HEK293 (cell line): ENCODE measurements at regions not wholly inside any gene's neighbourhood (a gene's known extent, or its start where the extent isn't known, plus 50 kb on each side); places are given as distances from the start of the nearest gene placed in this dataset.

Experiments
- CTCF ChIA-PET: fragments of 350-600 bp; formaldehyde crosslinking; extraction: SDS; loops from one replicate; lab custom pipeline; 2021; ENCODE audit warnings: antibody characterized with exemption; lab: Yijun Ruan, JAX
- POLR2A ChIA-PET: fragments of 300-600 bp; formaldehyde crosslinking; extraction: SDS; loops from one replicate; lab custom pipeline; 2020; ENCODE audit warnings: antibody characterized with exemption, inconsistent platforms; lab: Yijun Ruan, JAX
- H3K27ac ChIP-seq: fragments of 200-500 bp; sonication (Bioruptor generic); 2 replicates; pipeline ENCODE4 v1.5.1; 2014; ENCODE audit warnings: low read depth, low read length, control low read depth, inconsistent platforms; ENCODE audit errors: extremely low read depth
- H3K36me3 ChIP-seq, 2 experiments: fragments of 200-500 bp in 1 of 2; sonication (Bioruptor generic) in 1 of 2; 1 replicate in 1 of 2; 2 replicates in 1 of 2; pipeline ENCODE4 v1.5.1; 2014 to 2017; ENCODE audit warnings: inconsistent platforms in 2 of 2, low read length in 2 of 2; ENCODE audit not compliant: control insufficient read depth in 2 of 2, insufficient read depth in 1 of 2
- H3K4me1 ChIP-seq: fragments of 200-500 bp; sonication (Bioruptor generic); 2 replicates; pipeline ENCODE4 v1.5.1; 2014; ENCODE audit warnings: mild to moderate bottlenecking, low read length, inconsistent platforms; ENCODE audit not compliant: control insufficient read depth, insufficient read depth
- H3K4me3 ChIP-seq: 2 replicates; pipeline ENCODE4 v1.5.1; 2011; ENCODE audit warnings: low read depth, mild to moderate bottlenecking, control low read depth, low read length, moderate library complexity
- H3K9me3 ChIP-seq: fragments of 200-500 bp; sonication (Bioruptor generic); 2 replicates; pipeline ENCODE4 v1.5.1; 2014; ENCODE audit warnings: low read depth, low read length, inconsistent platforms; ENCODE audit not compliant: control insufficient read depth, insufficient read depth
- FEZF1 ChIP-seq: fragments of 450-650 bp; formaldehyde crosslinking; IDR thresholded peaks from 2 replicates; pipeline ENCODE4 v1.5.1; 2016; ENCODE audit warnings: missing biosample characterization, missing genetic modification characterization
- HOXC10 ChIP-seq: sonication (generic); formaldehyde crosslinking; IDR thresholded peaks from 2 replicates; pipeline ENCODE4 v1.8.1; 2023; ENCODE audit warnings: mild to moderate bottlenecking, missing genetic modification reagents
- SP7 ChIP-seq: fragments of 450-650 bp; formaldehyde crosslinking; IDR thresholded peaks from 2 replicates; pipeline ENCODE4 v1.5.1; 2016; ENCODE audit warnings: missing biosample characterization, missing genetic modification characterization
- ZBTB11 ChIP-seq: fragments of 450-650 bp; formaldehyde crosslinking; conservative IDR thresholded peaks from 2 replicates; pipeline ENCODE4 v1.5.1; 2016; ENCODE audit warnings: low read depth, missing biosample characterization, missing genetic modification characterization
- ZNF114 ChIP-seq: fragments of 450-650 bp; formaldehyde crosslinking; IDR thresholded peaks from 2 replicates; pipeline ENCODE4 v1.5.0; 2017; ENCODE audit warnings: missing biosample characterization, missing genetic modification characterization
- ZNF133 ChIP-seq: fragments of 450-650 bp; formaldehyde crosslinking; IDR thresholded peaks from 2 replicates; pipeline ENCODE4 v1.5.1; 2016; ENCODE audit warnings: missing biosample characterization, missing genetic modification characterization
- ZNF146 ChIP-seq: fragments of 450-650 bp; formaldehyde crosslinking; IDR thresholded peaks from 2 replicates; pipeline ENCODE4 v1.5.1; 2016; ENCODE audit warnings: missing biosample characterization, missing genetic modification characterization
- ZNF266 ChIP-seq: fragments of 450-650 bp; formaldehyde crosslinking; IDR thresholded peaks from 2 replicates; pipeline ENCODE4 v1.5.1; 2016; ENCODE audit warnings: missing biosample characterization, missing genetic modification characterization, low read depth
- ZNF280C ChIP-seq: fragments of 450-650 bp; formaldehyde crosslinking; IDR thresholded peaks from 2 replicates; pipeline ENCODE4 v1.5.1; 2016; ENCODE audit warnings: missing biosample characterization, missing genetic modification characterization
- ZNF311 ChIP-seq: fragments of 450-650 bp; formaldehyde crosslinking; IDR thresholded peaks from 2 replicates; pipeline ENCODE4 v1.5.1; 2017; ENCODE audit warnings: missing biosample characterization, missing genetic modification characterization, borderline replicate concordance
- ZNF394 ChIP-seq: fragments of 450-650 bp; formaldehyde crosslinking; IDR thresholded peaks from 2 replicates; pipeline ENCODE4 v1.5.1; 2016; ENCODE audit warnings: missing biosample characterization, missing genetic modification characterization, mild to moderate bottlenecking, moderate library complexity, borderline replicate concordance
- ZNF488 ChIP-seq: fragments of 450-650 bp; formaldehyde crosslinking; IDR thresholded peaks from 2 replicates; pipeline ENCODE4 v1.5.1; 2016; ENCODE audit warnings: missing biosample characterization, missing genetic modification characterization
- ZNF521 ChIP-seq: fragments of 450-650 bp; formaldehyde crosslinking; IDR thresholded peaks from 2 replicates; pipeline ENCODE4 v1.5.1; 2017; ENCODE audit warnings: missing biosample characterization, mild to moderate bottlenecking, missing genetic modification characterization
- ZNF610 ChIP-seq: fragments of 450-650 bp; formaldehyde crosslinking; IDR thresholded peaks from 2 replicates; pipeline ENCODE4 v1.5.1; 2016; ENCODE audit warnings: missing biosample characterization, missing genetic modification characterization, borderline replicate concordance
- ZNF623 ChIP-seq: fragments of 450-650 bp; formaldehyde crosslinking; IDR thresholded peaks from 2 replicates; pipeline ENCODE4 v1.5.1; 2016; ENCODE audit warnings: missing biosample characterization, missing genetic modification characterization
- ZNF677 ChIP-seq: fragments of 450-650 bp; IDR thresholded peaks from 2 replicates; pipeline ENCODE4 v1.5.0; 2018; ENCODE audit warnings: missing biosample characterization, mild to moderate bottlenecking, missing genetic modification characterization, moderate library complexity
- ZNF701 ChIP-seq: fragments of 450-650 bp; formaldehyde crosslinking; IDR thresholded peaks from 2 replicates; pipeline ENCODE4 v1.5.1; 2016; ENCODE audit warnings: missing biosample characterization, missing genetic modification characterization
- ZNF704 ChIP-seq: fragments of 450-650 bp; formaldehyde crosslinking; IDR thresholded peaks from 2 replicates; pipeline ENCODE4 v1.5.1; 2016; ENCODE audit warnings: missing biosample characterization, missing genetic modification characterization
- ZNF776 ChIP-seq: fragments of 450-650 bp; formaldehyde crosslinking; IDR thresholded peaks from 2 replicates; pipeline ENCODE4 v1.5.0; 2017; ENCODE audit warnings: missing biosample characterization, missing genetic modification characterization, borderline replicate concordance

- ChIA-PET CTCF (no interaction called here), POLR2A (no interaction called here)
Measured at GRCh38 chr10:130985158-130985753, 326.3 kb downstream of the TCERG1L start.

GRCh38 chr10:130986846-130987245 is 324.7 kb downstream of the TCERG1L start:
- ChIA-PET CTCF (no interaction called here), POLR2A (no interaction called here)
- Histone ChIP-seq H3K4me1 (no peaks in the 10 kb centered on the region), H3K9me3 (no peaks in the 10 kb centered on the region), H3K36me3 (no peaks in the 10 kb centered on the region), H3K4me3 (no peak overlapping the region), H3K27ac (no peak overlapping the region)
- TF ChIP-seq ZNF133 (no peak), ZNF311 (tag by site-specific recombination) (no peak), ZNF776 (tag by site-specific recombination) (no peak)
- TF ChIP-seq, all 188 proteins: peak for 0

More at GRCh38 chr10:130985158-130985753, 326.3 kb downstream of the TCERG1L start:
- no peaks in the 10 kb centered on the region for H3K36me3 ChIP-seq
- no peaks in the 10 kb centered on the region for H3K9me3 ChIP-seq
- no peak overlapping the region for H3K4me3 ChIP-seq
- no peaks in the 10 kb centered on the region for H3K4me1 ChIP-seq
- TF ChIP-seq ZNF704 (tag by site-specific recombination) (no peak), ZNF701 (tag by site-specific recombination) (no peak), ZNF394 (tag by site-specific recombination) (no peak), ZNF266 (no peak), ZNF280C (tag by site-specific recombination) (no peak), ZNF623 (no peak), ZNF146 (tag by site-specific recombination) (no peak), ZBTB11 (no peak), ZNF610 (tag by site-specific recombination) (no peak), ZNF114 (tag by site-specific recombination) (no peak), HOXC10 (CRISPR knock-in tag) (no peak), ZNF677 (tag by site-specific recombination) (no peak), FEZF1 (tag by site-specific recombination) (no peak), ZNF521 (tag by site-specific recombination) (no peak), ZNF488 (tag by site-specific recombination) (no peak), SP7 (tag by site-specific recombination) (no peak)
- H3K27ac ChIP-seq: no peak overlapping the region
